Ascending aorta (tissue), 2 donors: ENCODE measurements at regions not wholly inside any gene's neighbourhood (a gene's known extent, or its start where the extent isn't known, plus 50 kb on each side); places are given as distances from the start of the nearest gene placed in this dataset.

Experiments
- DNase-seq, 2 donors: peaks; one replicate each; pipeline ENCODE4 v3.0.0-alpha.2; 2019; ENCODE audit warnings: low spot score in 2 of 2
- H3K27ac ChIP-seq, 2 donors: fragments of 200-600 bp; sonication (generic); one replicate each; pipeline ENCODE4 v1.5.1; 2016 to 2017; ENCODE audit warnings: mild to moderate bottlenecking in 1 of 2
- H3K27me3 ChIP-seq: fragments of 200-600 bp; sonication (generic); one replicate; pipeline ENCODE4 v1.5.1; 2017
- H3K36me3 ChIP-seq, 2 donors: fragments of 200-600 bp; sonication (generic); one replicate each; pipeline ENCODE4 v1.5.1; 2016
- H3K4me1 ChIP-seq, 2 donors: fragments of 200-600 bp; sonication (generic); one replicate each; pipeline ENCODE4 v1.5.1; 2016 to 2017; ENCODE audit warnings: mild to moderate bottlenecking in 1 of 2
- H3K4me3 ChIP-seq, 2 donors: fragments of 200-600 bp; sonication (generic); one replicate each; pipeline ENCODE4 v1.5.1; 2016 to 2017; ENCODE audit warnings: mild to moderate bottlenecking in 1 of 2
- H3K9me3 ChIP-seq, 2 donors: fragments of 200-600 bp; sonication (generic); one replicate each; pipeline ENCODE4 v1.5.1; 2016
- intact Hi-C: fragments of 100-400 bp; cut with DNase I; formaldehyde crosslinking; loops from one replicate; pipeline ENCODE4 v1.15.1; 2023
- TF ChIP-seq, protein P1 (sequence below), 3 experiments: fragments of 200-600 bp in 2 of 3; fragments of 450-650 bp in 1 of 3; sonication (generic) in 2 of 3; IDR thresholded peaks; one replicate each; pipeline ENCODE4 v1.5.1; 2016 to 2019; ENCODE audit warnings: antibody characterized with exemption in 3 of 3, mild to moderate bottlenecking in 1 of 3, moderate library complexity in 1 of 3

DNA sequence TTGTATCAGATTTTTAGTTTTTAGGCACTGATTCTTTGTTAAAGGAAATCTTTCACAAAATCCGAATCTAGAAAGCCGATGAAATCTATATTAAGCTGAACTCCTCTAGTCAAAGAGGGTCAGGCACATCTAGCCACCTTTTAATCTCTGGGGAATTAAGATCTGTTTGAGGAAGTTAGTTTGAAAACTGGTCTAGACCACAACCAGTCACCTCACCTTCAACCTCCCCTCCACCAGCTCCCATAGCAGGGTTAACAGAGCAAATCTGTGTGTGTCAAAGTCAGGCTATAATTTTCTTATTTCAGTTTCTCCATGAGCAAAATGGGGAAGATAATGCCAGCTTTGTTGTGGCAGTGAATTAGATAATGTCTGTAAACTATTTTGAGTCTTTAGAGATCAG is 110.0 kb upstream of the IGFBP7 start:
- H3K4me1 ChIP-seq = no peaks in the 10 kb centered on the region
- intact Hi-C loops = no loop called here

DNA sequence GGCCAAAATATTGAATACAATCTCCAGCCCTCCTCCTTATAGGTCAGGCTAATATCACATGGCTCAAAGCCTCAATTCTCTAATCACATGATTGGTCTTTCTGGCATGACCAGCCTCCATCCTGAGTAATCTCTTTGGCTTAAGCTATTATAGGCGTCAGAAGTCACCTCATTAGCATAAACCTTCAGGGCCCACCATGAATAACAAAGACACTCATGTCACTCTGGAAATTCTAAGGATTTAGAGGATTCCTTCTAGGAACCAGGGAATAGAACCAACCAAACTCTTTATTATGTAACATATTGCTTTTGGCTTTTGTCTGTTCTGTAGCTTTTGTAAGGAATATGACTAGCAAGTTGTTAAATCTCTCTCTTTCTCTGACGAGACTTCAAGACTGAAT is 109.2 kb upstream of the IGFBP7 start:
- intact Hi-C loops = no loop called here

More for the DNA sequence above, 110.0 kb upstream of the IGFBP7 start:
- no peaks in the 10 kb centered on the region for H3K27me3 ChIP-seq
- H3K4me3 ChIP-seq = no peak overlapping the region
- DNase-seq = no peak
- TF ChIP-seq, protein P1, sequence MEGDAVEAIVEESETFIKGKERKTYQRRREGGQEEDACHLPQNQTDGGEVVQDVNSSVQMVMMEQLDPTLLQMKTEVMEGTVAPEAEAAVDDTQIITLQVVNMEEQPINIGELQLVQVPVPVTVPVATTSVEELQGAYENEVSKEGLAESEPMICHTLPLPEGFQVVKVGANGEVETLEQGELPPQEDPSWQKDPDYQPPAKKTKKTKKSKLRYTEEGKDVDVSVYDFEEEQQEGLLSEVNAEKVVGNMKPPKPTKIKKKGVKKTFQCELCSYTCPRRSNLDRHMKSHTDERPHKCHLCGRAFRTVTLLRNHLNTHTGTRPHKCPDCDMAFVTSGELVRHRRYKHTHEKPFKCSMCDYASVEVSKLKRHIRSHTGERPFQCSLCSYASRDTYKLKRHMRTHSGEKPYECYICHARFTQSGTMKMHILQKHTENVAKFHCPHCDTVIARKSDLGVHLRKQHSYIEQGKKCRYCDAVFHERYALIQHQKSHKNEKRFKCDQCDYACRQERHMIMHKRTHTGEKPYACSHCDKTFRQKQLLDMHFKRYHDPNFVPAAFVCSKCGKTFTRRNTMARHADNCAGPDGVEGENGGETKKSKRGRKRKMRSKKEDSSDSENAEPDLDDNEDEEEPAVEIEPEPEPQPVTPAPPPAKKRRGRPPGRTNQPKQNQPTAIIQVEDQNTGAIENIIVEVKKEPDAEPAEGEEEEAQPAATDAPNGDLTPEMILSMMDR (IDR thresholded peaks at IDR 0.05) = no peak
- no peaks in the 10 kb centered on the region for H3K36me3 ChIP-seq
- no peak overlapping the region for H3K27ac ChIP-seq
- H3K9me3 ChIP-seq = no peaks in the 10 kb centered on the region

DNA sequence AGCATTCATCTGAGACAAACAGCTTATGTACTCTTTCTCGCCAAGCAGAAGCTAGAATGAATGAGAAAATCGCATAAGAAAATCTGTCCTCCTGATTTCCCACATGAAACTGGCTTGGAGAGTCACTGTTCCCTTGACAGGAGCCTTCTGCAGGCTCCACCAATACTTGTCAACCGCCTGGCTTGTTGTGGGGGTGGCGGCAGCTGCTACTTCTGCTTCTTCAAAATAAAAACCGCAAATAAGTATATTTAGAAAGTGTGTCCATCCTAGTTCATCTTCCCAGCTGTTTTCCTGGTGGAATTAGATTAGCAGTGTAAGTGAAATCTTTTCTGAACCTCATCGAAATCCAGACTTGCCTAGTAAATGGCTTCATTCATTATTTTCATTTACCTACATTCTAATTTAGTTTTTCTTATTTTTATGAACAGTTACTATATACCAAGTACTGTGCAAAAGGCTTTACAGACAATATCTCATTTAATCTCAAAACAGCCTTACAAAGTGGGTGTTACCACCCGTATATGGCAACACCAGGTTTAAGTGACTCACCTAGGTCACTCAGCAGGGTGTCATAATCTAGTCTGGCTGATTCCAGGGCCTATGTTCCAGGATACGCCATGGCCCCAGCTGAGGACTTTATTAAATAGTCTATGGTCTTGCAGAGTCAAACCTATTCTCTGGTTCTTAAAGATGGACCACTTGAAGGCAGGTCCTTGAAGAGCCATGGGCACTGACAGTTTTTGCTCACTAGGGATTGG is 104.6 kb upstream of the IGFBP7 start:
- Histone ChIP-seq H3K27me3 (no peaks in the 10 kb centered on the region), H3K36me3 (no peaks in the 10 kb centered on the region), H3K9me3 (no peaks in the 10 kb centered on the region), H3K27ac (no peak overlapping the region), H3K4me1 (no peaks in the 10 kb centered on the region), H3K4me3 (no peak overlapping the region)
- TF ChIP-seq, protein P1 (IDR thresholded peaks at IDR 0.05) = no peak
- DNase-seq = no peak
- intact Hi-C loops = no loop called here

More for the DNA sequence above, 109.2 kb upstream of the IGFBP7 start:
- no peak overlapping the region for H3K4me3 ChIP-seq
- H3K9me3 ChIP-seq = no peaks in the 10 kb centered on the region
- TF ChIP-seq, protein P1 (IDR thresholded peaks at IDR 0.05) = no peak
- no peaks in the 10 kb centered on the region for H3K27me3 ChIP-seq
- H3K4me1 ChIP-seq = no peaks in the 10 kb centered on the region
- no peaks in the 10 kb centered on the region for H3K36me3 ChIP-seq
- no peak for DNase-seq
- H3K27ac ChIP-seq = no peak overlapping the region

DNA sequence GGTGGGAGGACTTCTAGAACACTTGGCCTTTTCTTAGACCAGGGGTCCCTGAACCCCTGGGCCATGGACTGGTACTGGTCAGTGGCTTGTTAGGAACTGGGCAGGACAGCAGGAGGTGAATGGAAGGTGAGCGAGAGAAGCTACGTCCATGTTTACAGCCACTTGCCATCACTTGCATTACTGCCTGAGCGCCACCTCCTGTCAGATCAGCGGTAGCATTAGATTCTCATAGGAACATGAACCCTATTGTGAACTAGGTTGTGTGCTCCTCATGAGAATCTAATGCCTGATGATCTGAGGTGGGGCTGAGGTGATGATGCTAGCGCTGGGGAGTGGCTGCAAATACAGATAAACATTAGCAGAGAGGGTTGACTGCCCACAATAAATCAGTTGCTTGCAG is 100.9 kb upstream of the IGFBP7 start:
- intact Hi-C loops = no loop called here

DNA sequence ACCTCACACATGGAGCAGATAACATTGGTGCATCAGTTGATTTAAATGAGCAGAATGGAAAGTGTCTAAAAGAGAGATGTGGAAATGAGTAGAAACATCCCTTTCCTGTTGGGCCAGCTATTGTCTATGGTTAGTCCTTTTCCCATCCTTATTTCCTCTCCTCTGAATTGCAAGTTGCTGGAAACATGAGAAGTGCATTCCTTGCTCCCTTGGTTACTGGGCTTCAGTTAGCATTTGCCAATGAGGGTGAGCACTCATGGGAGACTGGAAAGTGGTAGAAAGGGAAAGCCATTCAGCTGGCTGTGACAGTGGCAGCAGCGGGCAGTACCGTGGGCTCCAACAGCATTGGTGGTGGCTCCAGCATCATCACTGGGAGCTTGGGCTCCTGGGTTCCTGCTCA is 96.0 kb upstream of the IGFBP7 start:
- Histone ChIP-seq H3K4me1 (no peaks in the 10 kb centered on the region), H3K27me3 (no peaks in the 10 kb centered on the region), H3K4me3 (no peak overlapping the region), H3K36me3 (no peaks in the 10 kb centered on the region), H3K9me3 (no peaks in the 10 kb centered on the region), H3K27ac (no peak overlapping the region)
- intact Hi-C loops = no loop called here
- no peak for DNase-seq
- TF ChIP-seq, protein P1 (IDR thresholded peaks at IDR 0.05) = no peak

More for the DNA sequence above, 100.9 kb upstream of the IGFBP7 start:
- H3K27ac ChIP-seq = no peak overlapping the region
- no peaks in the 10 kb centered on the region for H3K4me1 ChIP-seq
- H3K36me3 ChIP-seq = no peaks in the 10 kb centered on the region
- H3K4me3 ChIP-seq = no peak overlapping the region
- TF ChIP-seq, protein P1 (IDR thresholded peaks at IDR 0.05) = no peak
- no peaks in the 10 kb centered on the region for H3K9me3 ChIP-seq
- H3K27me3 ChIP-seq = no peaks in the 10 kb centered on the region
- DNase-seq = no peak
